Thyroid gland (tissue), 4 donors: ENCODE measurements at regions not wholly inside any gene's neighbourhood (a gene's known extent, or its start where the extent isn't known, plus 50 kb on each side); places are given as distances from the start of the nearest gene placed in this dataset.

ENCODE experiments used
- CTCF ChIP-seq, 6 experiments: fragments of 200-600 bp in 3 of 6; fragments of 450-650 bp in 3 of 6; sonication (generic) in 3 of 6; IDR thresholded peaks; one replicate each; pipeline ENCODE4 v1.5.1; 2016 to 2019; ENCODE audit warnings: antibody characterized with exemption in 6 of 6, mild to moderate bottlenecking in 2 of 6, inconsistent platforms in 1 of 6, moderate library complexity in 1 of 6
- POLR2A ChIP-seq, 2 donors: fragments of 450-650 bp; IDR thresholded peaks; one replicate each; pipeline ENCODE4 v1.6.1; 2017; ENCODE audit warnings: antibody characterized with exemption in 2 of 2, mild to moderate bottlenecking in 2 of 2, moderate library complexity in 1 of 2

DNA sequence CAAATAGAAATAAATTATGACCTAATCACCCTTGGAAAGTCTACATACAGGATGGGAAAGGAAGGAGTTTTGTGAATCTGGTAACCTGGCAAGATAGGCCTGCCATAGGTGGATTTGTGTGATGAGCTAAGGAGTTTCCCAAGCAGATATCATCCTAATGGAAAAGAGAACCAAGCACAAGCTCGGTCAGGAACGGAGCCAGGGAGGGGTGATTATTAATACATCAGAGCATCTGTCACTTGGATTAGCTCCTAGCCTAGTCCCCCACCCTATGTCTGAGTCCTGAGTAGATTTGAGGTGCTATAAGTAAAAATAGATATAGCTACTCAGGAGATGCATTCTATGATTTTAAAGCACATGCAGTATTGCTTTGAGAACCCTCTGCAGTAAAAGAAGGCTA is 57.3 kb upstream of the SMARCA2 start:
- TF ChIP-seq CTCF (IDR thresholded peaks at IDR 0.05) (no peak), POLR2A (IDR thresholded peaks at IDR 0.05) (no peak)
